Breast epithelium (tissue), 3 donors: ENCODE measurements at regions not wholly inside any gene's neighbourhood (a gene's known extent, or its start where the extent isn't known, plus 50 kb on each side); places are given as distances from the start of the nearest gene placed in this dataset.

Experiments used
- POLR2A ChIP-seq: fragments of 450-650 bp; IDR thresholded peaks from one replicate; pipeline ENCODE4 v1.6.1; 2016; ENCODE audit warnings: antibody characterized with exemption, mild to moderate bottlenecking, moderate library complexity
- POLR2AphosphoS5 ChIP-seq, 3 donors: sonication (generic); formaldehyde crosslinking; IDR thresholded peaks; one replicate each; pipeline ENCODE4 v1.6.1; 2017; ENCODE audit warnings: antibody characterized with exemption in 3 of 3
- TF ChIP-seq, protein P1 (sequence below), 3 donors: fragments of 450-650 bp; IDR thresholded peaks; one replicate each; pipeline ENCODE4 v1.5.1; 2016 to 2017; ENCODE audit warnings: antibody characterized with exemption in 3 of 3, mild to moderate bottlenecking in 3 of 3, moderate library complexity in 3 of 3

DNA sequence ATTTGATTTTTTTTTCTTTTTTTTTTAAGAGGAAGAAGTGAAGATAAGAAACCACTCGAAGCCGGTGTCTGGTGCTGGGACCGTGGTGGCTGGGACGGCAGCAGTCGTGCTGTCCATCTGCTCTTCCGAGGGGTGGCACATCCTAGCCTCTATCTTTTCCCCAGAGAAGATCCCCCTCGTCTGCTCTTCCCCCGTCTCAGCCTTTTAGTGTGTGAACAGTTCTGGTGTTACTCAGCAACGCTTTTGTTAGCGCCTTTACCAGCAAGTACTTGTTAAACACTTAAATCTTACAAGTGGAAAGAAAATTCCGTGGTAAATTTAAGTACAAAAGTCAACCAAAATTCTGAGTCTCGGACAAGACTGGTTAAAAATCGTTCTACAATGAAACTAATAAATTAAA, 90.1 kb downstream of the RSPH3 start:
- TF ChIP-seq, protein P1, sequence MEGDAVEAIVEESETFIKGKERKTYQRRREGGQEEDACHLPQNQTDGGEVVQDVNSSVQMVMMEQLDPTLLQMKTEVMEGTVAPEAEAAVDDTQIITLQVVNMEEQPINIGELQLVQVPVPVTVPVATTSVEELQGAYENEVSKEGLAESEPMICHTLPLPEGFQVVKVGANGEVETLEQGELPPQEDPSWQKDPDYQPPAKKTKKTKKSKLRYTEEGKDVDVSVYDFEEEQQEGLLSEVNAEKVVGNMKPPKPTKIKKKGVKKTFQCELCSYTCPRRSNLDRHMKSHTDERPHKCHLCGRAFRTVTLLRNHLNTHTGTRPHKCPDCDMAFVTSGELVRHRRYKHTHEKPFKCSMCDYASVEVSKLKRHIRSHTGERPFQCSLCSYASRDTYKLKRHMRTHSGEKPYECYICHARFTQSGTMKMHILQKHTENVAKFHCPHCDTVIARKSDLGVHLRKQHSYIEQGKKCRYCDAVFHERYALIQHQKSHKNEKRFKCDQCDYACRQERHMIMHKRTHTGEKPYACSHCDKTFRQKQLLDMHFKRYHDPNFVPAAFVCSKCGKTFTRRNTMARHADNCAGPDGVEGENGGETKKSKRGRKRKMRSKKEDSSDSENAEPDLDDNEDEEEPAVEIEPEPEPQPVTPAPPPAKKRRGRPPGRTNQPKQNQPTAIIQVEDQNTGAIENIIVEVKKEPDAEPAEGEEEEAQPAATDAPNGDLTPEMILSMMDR (IDR thresholded peaks at IDR 0.05): no peak
- TF ChIP-seq POLR2A: no peak
- TF ChIP-seq POLR2AphosphoS5 (IDR thresholded peaks at IDR 0.05): no peak
